Adrenal gland (tissue), 5 donors: ENCODE measurements at regions not wholly inside any gene's neighbourhood (a gene's known extent, or its start where the extent isn't known, plus 50 kb on each side); places are given as distances from the start of the nearest gene placed in this dataset.

Source experiments
- CTCF ChIP-seq, 6 experiments: fragments of 450-650 bp in 4 of 6; fragments of 200-600 bp in 2 of 6; sonication (generic) in 1 of 6; IDR thresholded peaks; 1 replicate in 5 of 6; 2 replicates in 1 of 6; pipeline versions ENCODE4 v1.5.1 to v1.8.0; 2016 to 2021; ENCODE audit warnings: antibody characterized with exemption in 6 of 6, mild to moderate bottlenecking in 2 of 6, moderate library complexity in 1 of 6
- POLR2A ChIP-seq, 2 donors: fragments of 450-650 bp; IDR thresholded peaks; one replicate each; pipeline ENCODE4 v1.6.1; 2017; ENCODE audit warnings: antibody characterized with exemption in 2 of 2, mild to moderate bottlenecking in 2 of 2, moderate library complexity in 1 of 2
- donor health status: DM: no; HTN: no; CAD: no.

GRCh38 chr7:69162326-69162725 is 435.9 kb upstream of the AUTS2 start:
- TF ChIP-seq POLR2A (IDR thresholded peaks at IDR 0.05) = no peak
- no peak for TF ChIP-seq CTCF (IDR thresholded peaks at IDR 0.05)
